Aorta (tissue), 5 donors: ENCODE measurements at regions not wholly inside any gene's neighbourhood (a gene's known extent, or its start where the extent isn't known, plus 50 kb on each side); places are given as distances from the start of the nearest gene placed in this dataset.
A peak's percentile ranks its signal among the peaks of the same experiment; 100 is the strongest.

Experiments used
- ATAC-seq: fragments of 200-7000 bp; cut with Tn5 transposase; one replicate; pipeline ENCODE4 v1.9.1; 2022; ENCODE audit warnings: moderate library complexity; ENCODE audit not compliant: low FRiP score
- DNase-seq, 2 donors: peaks; one replicate each; pipeline ENCODE4 v3.0.0-alpha.2; 2020
- H3K27ac ChIP-seq, 2 donors: one replicate each; pipeline ENCODE4 v1.5.1; 2013; ENCODE audit warnings: low read length in 2 of 2, mild to moderate bottlenecking in 2 of 2, moderate library complexity in 2 of 2, control low read depth in 1 of 2, inconsistent platforms in 1 of 2, low read depth in 1 of 2
- H3K27me3 ChIP-seq, 2 donors: one replicate each; pipeline ENCODE4 v1.6.1; 2013; ENCODE audit warnings: control low read depth in 1 of 2, low read length in 1 of 2, mild to moderate bottlenecking in 1 of 2, moderate library complexity in 1 of 2; ENCODE audit not compliant: insufficient read depth in 2 of 2, control insufficient read depth in 1 of 2
- H3K36me3 ChIP-seq, 2 donors: one replicate each; pipeline ENCODE4 v1.6.1; 2013; ENCODE audit warnings: control low read depth in 1 of 2, low read length in 1 of 2, mild to moderate bottlenecking in 1 of 2; ENCODE audit not compliant: insufficient read depth in 2 of 2, control insufficient read depth in 1 of 2
- H3K4me1 ChIP-seq, 2 donors: one replicate each; pipeline ENCODE4 v1.6.1; 2013; ENCODE audit warnings: low read length in 2 of 2, control low read depth in 1 of 2, mild to moderate bottlenecking in 1 of 2, moderate library complexity in 1 of 2; ENCODE audit not compliant: insufficient read depth in 2 of 2, control insufficient read depth in 1 of 2
- H3K4me3 ChIP-seq, 2 donors: one replicate each; pipeline ENCODE4 v1.5.1; 2013; ENCODE audit warnings: low read length in 2 of 2, control low read depth in 1 of 2, mild to moderate bottlenecking in 1 of 2
- H3K9me3 ChIP-seq: one replicate; pipeline ENCODE4 v1.6.1; 2013; ENCODE audit warnings: mild to moderate bottlenecking, low read length; ENCODE audit not compliant: control insufficient read depth
- WGBS, 2 donors: extraction: QIAGEN DNeasy Blood & Tissue Kit; methylation state at CpG; one replicate each; pipeline ENCODE4 v1.1.7; 2013; 5-methylcytosine and 5-hydroxymethylcytosine counted together
- intact Hi-C, 2 donors: fragments of 100-400 bp; cut with DNase I; formaldehyde crosslinking; loops; one replicate each; pipeline versions ENCODE4 v1.14.2 to v1.15.0; 2022
- donor health status: healthy with polysubstance abuse.
- donor health status: Bipolar disorder and iron deficiency.
- donor health status: DM: no; HTN: no; CAD: no.
- donor health status: DM: no; HTN: no; CAD: no.
- donor health status: DM: yes; HTN: yes; CAD: no.

- Histone ChIP-seq H3K9me3 (no peaks in the 10 kb centered on the region), H3K36me3 (no peaks in the 10 kb centered on the region), H3K27ac (no peak overlapping the region), H3K4me1 (no peaks in the 10 kb centered on the region), H3K4me3 (no peak overlapping the region), H3K27me3 (no peaks in the 10 kb centered on the region)
- no peak for ATAC-seq
- 93 to 98% methylated on average over 2 of the region's 2 CpGs for WGBS, 2 donors
- intact Hi-C loops: no loop called here
- DNase-seq: no peak
These were observed 407.9 kb downstream of the TMA16 start for GRCh38 chr4:163902417-163902816.

- WGBS, 2 donors: 35 to 37% methylated on average over 5 of the region's 5 CpGs
- no peaks in the 10 kb centered on the region for H3K27me3 ChIP-seq
- no peaks in the 10 kb centered on the region for H3K4me1 ChIP-seq
- H3K4me3 ChIP-seq: no peak overlapping the region
- no peak for ATAC-seq
- H3K36me3 ChIP-seq: no peaks in the 10 kb centered on the region
- intact Hi-C loops: no loop called here
- no peaks in the 10 kb centered on the region for H3K9me3 ChIP-seq
- H3K27ac ChIP-seq: no peak overlapping the region
- no peak for DNase-seq
These were observed 417.4 kb downstream of the TMA16 start for GRCh38 chr4:163911891-163912290.

- DNase-seq: peak in 1 of 2 donors; percentile 8
- intact Hi-C loops: no loop called here
- H3K4me3 ChIP-seq: no peak overlapping the region
- no peak overlapping the region for H3K27ac ChIP-seq
- no peaks in the 10 kb centered on the region for H3K36me3 ChIP-seq
- ATAC-seq: no peak
- H3K4me1 ChIP-seq: no peaks in the 10 kb centered on the region
- no peaks in the 10 kb centered on the region for H3K9me3 ChIP-seq
- no peaks in the 10 kb centered on the region for H3K27me3 ChIP-seq
- WGBS, 2 donors: 68 to 83% methylated on average over 4 of the region's 4 CpGs
These were observed 419.1 kb downstream of the TMA16 start for GRCh38 chr4:163913571-163913970.

- no peak overlapping the region for H3K27ac ChIP-seq
- H3K36me3 ChIP-seq: no peaks in the 10 kb centered on the region
- no peaks in the 10 kb centered on the region for H3K27me3 ChIP-seq
- no peak overlapping the region for H3K4me3 ChIP-seq
- no peak for ATAC-seq
- intact Hi-C loops: no loop called here
- no peaks in the 10 kb centered on the region for H3K4me1 ChIP-seq
- DNase-seq: no peak
- no peaks in the 10 kb centered on the region for H3K9me3 ChIP-seq
- WGBS, 2 donors: 90 to 96% methylated on average over 3 of the region's 3 CpGs
These were observed 421.4 kb downstream of the TMA16 start for GRCh38 chr4:163915896-163916295.

GRCh38 chr4:163920426-163920825, 425.9 kb downstream of the TMA16 start:
- ATAC-seq: no peak
- Histone ChIP-seq H3K9me3 (no peaks in the 10 kb centered on the region), H3K4me1 (no peaks in the 10 kb centered on the region), H3K36me3 (no peaks in the 10 kb centered on the region), H3K4me3 (no peak overlapping the region), H3K27ac (no peak overlapping the region), H3K27me3 (no peaks in the 10 kb centered on the region)
- WGBS, 2 donors: 23 to 33% methylated on average over 2 of the region's 2 CpGs
- intact Hi-C loops: no loop called here
- no peak for DNase-seq

- intact Hi-C loops: no loop called here
- no peaks in the 10 kb centered on the region for H3K9me3 ChIP-seq
- H3K27me3 ChIP-seq: no peaks in the 10 kb centered on the region
- no peaks in the 10 kb centered on the region for H3K36me3 ChIP-seq
- H3K27ac ChIP-seq: no peak overlapping the region
- no peak overlapping the region for H3K4me3 ChIP-seq
- ATAC-seq: no peak
- 78 to 88% methylated on average over 2 of the region's 2 CpGs for WGBS, 2 donors
- no peaks in the 10 kb centered on the region for H3K4me1 ChIP-seq
- no peak for DNase-seq
These were observed 427.8 kb downstream of the TMA16 start for GRCh38 chr4:163922302-163922701.

GRCh38 chr4:163923092-163923491, 428.6 kb downstream of the TMA16 start:
- Histone ChIP-seq H3K9me3 (no peaks in the 10 kb centered on the region), H3K4me3 (no peak overlapping the region), H3K27ac (no peak overlapping the region), H3K27me3 (no peaks in the 10 kb centered on the region), H3K36me3 (no peaks in the 10 kb centered on the region), H3K4me1 (no peaks in the 10 kb centered on the region)
- intact Hi-C loops: no loop called here
- ATAC-seq (no peak), DNase-seq (no peak)
- 78 to 81% methylated on average over 2 of the region's 2 CpGs for WGBS, 2 donors

GRCh38 chr4:163930086-163930485, 435.6 kb downstream of the TMA16 start:
- H3K36me3 ChIP-seq: no peaks in the 10 kb centered on the region
- no peaks in the 10 kb centered on the region for H3K27me3 ChIP-seq
- DNase-seq (no peak), ATAC-seq (no peak)
- no peak overlapping the region for H3K27ac ChIP-seq
- no peak overlapping the region for H3K4me3 ChIP-seq
- H3K9me3 ChIP-seq: no peaks in the 10 kb centered on the region
- intact Hi-C loops: no loop called here
- no peaks in the 10 kb centered on the region for H3K4me1 ChIP-seq

- Histone ChIP-seq H3K36me3 (no peaks in the 10 kb centered on the region), H3K4me3 (no peak overlapping the region), H3K9me3 (no peaks in the 10 kb centered on the region), H3K4me1 (no peaks in the 10 kb centered on the region), H3K27me3 (no peaks in the 10 kb centered on the region), H3K27ac (no peak overlapping the region)
- ATAC-seq: no peak
- 93 to 95% methylated on average over 7 of the region's 7 CpGs for WGBS, 2 donors
- no peak for DNase-seq
- intact Hi-C loops: no loop called here
These were observed 438.0 kb downstream of the TMA16 start for GRCh38 chr4:163932504-163932903.
